Stimulated activated CD4-positive, alpha-beta T cell treated with anti-CD3 and anti-CD28 coated beads, Interleukin-12 subunit alpha, Interleukin-12 subunit beta, amount 100 ng/mL, for 4 hours (primary cell): ENCODE measurements at regions not wholly inside any gene's neighbourhood (a gene's known extent, or its start where the extent isn't known, plus 50 kb on each side); places are given as distances from the start of the nearest gene placed in this dataset.
"Not testable (repeated sequence)": the region's sequence is repeated elsewhere in the genome, so short reads cannot be mapped to it uniquely, and the experiment has no call there.

ENCODE experiments used
- DNase-seq: peaks from one replicate; pipeline ENCODE4 v3.0.0-alpha.2; 2020

DNA sequence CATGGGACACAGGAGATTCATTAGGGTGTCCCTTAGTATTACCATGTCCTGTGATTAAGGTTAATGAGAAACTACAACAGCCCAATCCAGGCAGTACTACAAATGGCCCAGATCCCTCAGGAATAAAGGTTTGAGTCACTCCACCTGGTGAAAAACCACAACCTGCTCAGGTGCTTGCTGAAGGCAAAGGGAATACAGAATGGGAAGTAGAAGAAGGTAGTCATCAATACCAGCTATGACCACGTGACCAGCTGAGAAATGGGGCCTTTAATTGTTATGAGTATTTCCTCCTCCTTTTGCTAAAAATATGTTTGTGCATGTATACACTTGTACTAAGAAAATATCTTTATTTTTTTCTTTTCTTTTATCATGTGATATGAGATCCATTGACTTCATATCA lies 91.1 kb upstream of the ADAMTS5 start:
- DNase-seq, result no peak

- DNase-seq, result no peak
Observed at GRCh38 chr21:27047658-27048314, 80.9 kb upstream of the ADAMTS5 start.

DNA sequence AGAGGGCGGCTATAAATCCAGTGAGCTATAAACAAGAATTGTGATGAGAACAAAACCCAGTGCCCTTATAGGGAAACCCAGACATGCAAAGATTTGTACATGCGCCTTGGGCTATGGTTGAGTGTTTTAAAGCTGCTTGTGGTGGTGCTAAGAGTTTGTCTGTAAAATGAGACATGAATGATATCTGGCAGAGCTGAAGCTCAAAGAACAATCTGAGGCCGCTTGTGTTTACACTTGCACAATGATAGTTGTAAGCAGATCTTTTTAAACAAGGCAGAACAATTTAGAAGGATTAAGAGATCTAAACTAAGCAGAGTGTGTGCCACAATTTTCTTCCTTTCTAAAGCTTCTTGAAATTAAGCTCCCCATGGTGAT lies 80.4 kb upstream of the ADAMTS5 start:
- no peak for DNase-seq

GRCh38 chr21:27045281-27045985 lies 78.5 kb upstream of the ADAMTS5 start:
- no peak for DNase-seq

DNA sequence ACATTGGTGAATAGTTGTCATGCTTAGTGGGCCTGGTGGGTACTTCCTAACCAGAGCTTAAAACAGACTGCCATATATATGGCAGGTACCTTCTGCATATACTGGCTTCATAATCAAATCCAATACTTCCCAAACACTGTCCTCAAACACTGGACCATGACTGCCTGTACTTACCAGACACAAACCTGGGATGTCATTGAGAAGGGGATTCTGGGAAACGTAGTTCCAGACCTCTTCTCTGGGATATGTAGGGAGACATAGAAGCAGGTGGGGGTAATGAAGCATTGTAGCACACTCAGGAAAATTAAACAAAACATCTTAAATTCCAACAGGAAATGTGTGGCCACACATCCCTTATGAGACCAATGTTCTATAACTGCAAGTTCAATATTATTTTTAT lies 76.5 kb upstream of the ADAMTS5 start:
- DNase-seq, result no peak

- no peak for DNase-seq
Observed at GRCh38 chr21:27040738-27041469, 74.0 kb upstream of the ADAMTS5 start.

GRCh38 chr21:27036736-27037301 lies 69.9 kb upstream of the ADAMTS5 start:
- DNase-seq, result no peak

- no peak for DNase-seq
Observed at GRCh38 chr21:27035791-27036190, 68.9 kb upstream of the ADAMTS5 start.

DNA sequence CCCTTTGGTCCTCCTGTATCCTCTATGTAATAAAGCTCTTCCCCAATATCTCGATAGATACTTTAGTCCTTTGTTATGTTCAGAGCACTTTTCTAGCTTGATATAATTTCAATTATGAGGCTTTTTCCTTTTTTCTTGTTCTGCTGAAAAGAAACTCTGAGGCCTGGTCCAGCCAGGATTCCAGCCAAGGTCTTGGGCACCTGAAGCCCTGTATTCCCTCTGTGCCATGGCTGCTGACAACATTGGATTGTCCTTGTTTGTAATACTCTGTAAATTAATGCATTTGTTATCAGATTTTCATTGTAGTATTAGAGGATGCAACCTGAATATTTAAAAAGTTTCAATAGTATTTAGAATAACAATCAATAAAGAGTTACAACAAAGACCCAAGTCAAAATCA lies 67.9 kb upstream of the ADAMTS5 start:
- no peak for DNase-seq

DNA sequence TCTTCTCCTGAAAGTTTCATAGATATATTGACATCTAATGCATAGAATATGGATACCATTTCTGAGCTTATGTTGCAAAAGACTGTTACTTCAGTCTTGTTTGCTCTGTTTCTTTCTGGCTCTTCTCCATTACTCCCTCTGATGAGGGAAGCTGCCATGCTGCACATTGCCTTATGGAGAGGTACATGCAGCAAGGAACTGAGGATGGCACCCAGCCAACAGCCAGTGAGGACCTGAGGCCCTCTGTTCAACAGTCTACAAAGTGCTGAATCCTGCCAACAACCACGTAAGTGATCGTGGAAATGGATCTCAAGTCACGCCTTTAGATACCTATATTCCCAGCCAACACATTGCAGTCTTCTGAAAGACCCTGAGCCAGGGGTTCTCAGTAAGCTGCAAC lies 66.6 kb upstream of the ADAMTS5 start:
- no peak for DNase-seq

DNA sequence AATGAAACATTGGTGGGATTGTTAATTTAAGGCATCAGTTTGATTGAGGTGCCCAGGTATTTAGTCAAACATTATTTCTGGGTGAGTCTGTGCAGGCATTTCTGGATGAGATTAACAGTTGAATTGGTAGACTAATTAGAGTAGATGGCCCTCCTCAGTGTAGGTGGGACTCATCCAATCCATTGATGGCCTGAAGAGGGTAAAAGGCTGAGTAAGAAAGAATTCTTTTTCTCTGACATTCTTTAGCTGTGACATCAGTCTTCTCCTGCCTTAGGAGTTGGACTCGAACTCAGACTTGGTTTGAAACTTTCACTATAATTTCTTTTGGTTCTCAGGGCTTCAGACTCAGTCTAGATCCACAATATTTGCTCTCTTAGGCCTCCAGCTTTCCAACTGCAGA lies 59.6 kb upstream of the ADAMTS5 start:
- DNase-seq, result no peak

- DNase-seq, result not testable (repeated sequence)
Observed at GRCh38 chr21:27025708-27026107, 58.8 kb upstream of the ADAMTS5 start.

DNA sequence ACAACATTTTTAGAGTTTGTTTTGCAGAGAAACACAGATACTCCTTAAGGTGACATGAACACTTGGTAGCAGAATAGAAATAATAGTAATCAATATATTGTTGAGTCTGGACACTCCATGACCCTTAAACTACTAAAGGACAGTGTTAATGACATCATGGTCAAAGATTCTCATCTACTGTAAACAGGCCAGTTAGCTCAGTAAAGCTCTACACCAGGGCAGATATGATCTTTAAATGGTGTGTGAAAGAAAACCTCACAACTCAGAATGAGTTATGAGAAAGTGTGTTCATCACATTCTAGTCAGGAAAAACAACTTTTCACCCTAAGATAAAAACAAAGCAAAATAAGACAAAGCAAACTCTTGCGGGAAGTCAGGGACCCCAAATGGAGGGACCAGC lies 58.1 kb upstream of the ADAMTS5 start:
- no peak for DNase-seq

DNA sequence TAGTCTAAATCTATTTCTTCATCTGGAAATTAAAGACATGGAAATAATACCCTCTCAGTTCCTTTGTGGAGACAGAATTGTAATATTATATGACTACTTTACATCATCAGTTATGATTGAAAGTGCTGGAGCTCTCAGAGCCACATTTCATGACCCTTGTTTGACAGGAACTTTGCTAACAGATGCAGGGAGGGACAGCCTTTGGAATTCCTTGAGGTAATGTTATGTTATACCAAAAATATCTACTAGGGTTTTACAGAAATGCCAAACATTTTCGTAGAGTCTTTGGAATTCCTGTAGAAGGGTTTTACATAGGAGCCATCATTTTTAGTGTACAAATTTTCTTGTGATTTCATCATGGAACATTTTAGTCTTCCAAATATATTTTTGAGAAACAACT lies 57.4 kb upstream of the ADAMTS5 start:
- DNase-seq, result no peak

GRCh38 chr21:27023186-27023585 lies 56.3 kb upstream of the ADAMTS5 start:
- no peak for DNase-seq

GRCh38 chr21:27021801-27022200 lies 54.9 kb upstream of the ADAMTS5 start:
- no peak for DNase-seq

DNA sequence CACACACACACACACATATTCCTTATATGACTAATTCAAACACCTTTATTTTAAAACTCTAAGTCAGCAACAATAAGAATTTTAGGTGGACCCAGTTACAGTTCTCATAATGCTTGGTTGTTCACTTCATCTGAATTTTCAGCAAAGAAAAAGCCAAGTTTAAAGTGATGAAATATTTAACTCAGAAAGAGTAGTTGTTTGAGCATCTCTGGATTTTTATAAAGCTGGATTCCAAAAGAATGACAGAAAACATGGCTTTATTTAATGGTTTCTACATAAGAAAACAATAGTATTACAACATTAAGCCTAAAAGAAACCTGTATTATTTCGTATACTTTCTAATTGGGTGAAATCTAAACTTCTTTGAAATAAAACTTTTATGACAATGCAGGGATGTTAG lies 54.2 kb upstream of the ADAMTS5 start:
- DNase-seq, result no peak

GRCh38 chr21:27017246-27017645 lies 50.4 kb upstream of the ADAMTS5 start:
- no peak for DNase-seq
